Aorta (tissue), 5 donors: ENCODE measurements at regions not wholly inside any gene's neighbourhood (a gene's known extent, or its start where the extent isn't known, plus 50 kb on each side); places are given as distances from the start of the nearest gene placed in this dataset.
A peak's percentile ranks its signal among the peaks of the same experiment; 100 is the strongest.

ENCODE experiments used
- ATAC-seq: fragments of 200-7000 bp; cut with Tn5 transposase; one replicate; pipeline ENCODE4 v1.9.1; 2022; ENCODE audit warnings: moderate library complexity; ENCODE audit not compliant: low FRiP score
- DNase-seq, 2 donors: peaks; one replicate each; pipeline ENCODE4 v3.0.0-alpha.2; 2020
- H3K27ac ChIP-seq, 2 donors: one replicate each; pipeline ENCODE4 v1.5.1; 2013; ENCODE audit warnings: low read length in 2 of 2, mild to moderate bottlenecking in 2 of 2, moderate library complexity in 2 of 2, control low read depth in 1 of 2, inconsistent platforms in 1 of 2, low read depth in 1 of 2
- H3K27me3 ChIP-seq, 2 donors: one replicate each; pipeline ENCODE4 v1.6.1; 2013; ENCODE audit warnings: control low read depth in 1 of 2, low read length in 1 of 2, mild to moderate bottlenecking in 1 of 2, moderate library complexity in 1 of 2; ENCODE audit not compliant: insufficient read depth in 2 of 2, control insufficient read depth in 1 of 2
- H3K36me3 ChIP-seq, 2 donors: one replicate each; pipeline ENCODE4 v1.6.1; 2013; ENCODE audit warnings: control low read depth in 1 of 2, low read length in 1 of 2, mild to moderate bottlenecking in 1 of 2; ENCODE audit not compliant: insufficient read depth in 2 of 2, control insufficient read depth in 1 of 2
- H3K4me1 ChIP-seq, 2 donors: one replicate each; pipeline ENCODE4 v1.6.1; 2013; ENCODE audit warnings: low read length in 2 of 2, control low read depth in 1 of 2, mild to moderate bottlenecking in 1 of 2, moderate library complexity in 1 of 2; ENCODE audit not compliant: insufficient read depth in 2 of 2, control insufficient read depth in 1 of 2
- H3K4me3 ChIP-seq, 2 donors: one replicate each; pipeline ENCODE4 v1.5.1; 2013; ENCODE audit warnings: low read length in 2 of 2, control low read depth in 1 of 2, mild to moderate bottlenecking in 1 of 2
- H3K9me3 ChIP-seq: one replicate; pipeline ENCODE4 v1.6.1; 2013; ENCODE audit warnings: mild to moderate bottlenecking, low read length; ENCODE audit not compliant: control insufficient read depth
- WGBS, 2 donors: extraction: QIAGEN DNeasy Blood & Tissue Kit; methylation state at CpG; one replicate each; pipeline ENCODE4 v1.1.7; 2013; 5-methylcytosine and 5-hydroxymethylcytosine counted together
- intact Hi-C, 2 donors: fragments of 100-400 bp; cut with DNase I; formaldehyde crosslinking; loops; one replicate each; pipeline versions ENCODE4 v1.14.2 to v1.15.0; 2022
- donor health status: healthy with polysubstance abuse.
- donor health status: Bipolar disorder and iron deficiency.
- donor health status: DM: no; HTN: no; CAD: no.
- donor health status: DM: no; HTN: no; CAD: no.
- donor health status: DM: yes; HTN: yes; CAD: no.

GRCh38 chr1:14112613-14113012 lies 412.6 kb downstream of the PRDM2 start:
- intact Hi-C loops = no loop called here
- no peaks in the 10 kb centered on the region for H3K27me3 ChIP-seq
- DNase-seq (no peak), ATAC-seq (no peak)
- no peak overlapping the region for H3K27ac ChIP-seq
- no peak overlapping the region for H3K4me3 ChIP-seq
- 91 to 100% methylated on average over 1 of the region's 1 CpG for WGBS, 2 donors
- H3K9me3 ChIP-seq = no peaks in the 10 kb centered on the region
- H3K4me1 ChIP-seq = peaks cover 6 to 8% of the 10 kb centered on the region in 2 donors
- no peaks in the 10 kb centered on the region for H3K36me3 ChIP-seq

GRCh38 chr1:14113271-14113670 lies 413.3 kb downstream of the PRDM2 start:
- H3K27ac ChIP-seq = no peak overlapping the region
- DNase-seq (no peak), ATAC-seq (no peak)
- intact Hi-C loops = no loop called here
- H3K4me3 ChIP-seq = no peak overlapping the region
- H3K9me3 ChIP-seq = no peaks in the 10 kb centered on the region
- peaks cover 6 to 8% of the 10 kb centered on the region in 2 donors for H3K4me1 ChIP-seq
- 85 to 88% methylated on average over 9 of the region's 9 CpGs for WGBS, 2 donors
- H3K27me3 ChIP-seq = no peaks in the 10 kb centered on the region
- H3K36me3 ChIP-seq = no peaks in the 10 kb centered on the region

GRCh38 chr1:14113841-14114567 lies 414.0 kb downstream of the PRDM2 start:
- intact Hi-C loops = no loop called here
- ATAC-seq (peak; percentile 48), DNase-seq (no peak)
- 77 to 78% methylated on average over 15 of the region's 15 CpGs for WGBS, 2 donors
- no peaks in the 10 kb centered on the region for H3K36me3 ChIP-seq
- no peak overlapping the region for H3K4me3 ChIP-seq
- H3K9me3 ChIP-seq = no peaks in the 10 kb centered on the region
- no peak overlapping the region for H3K27ac ChIP-seq
- H3K27me3 ChIP-seq = no peaks in the 10 kb centered on the region
- peaks cover 1 to 3% of the 10 kb centered on the region in 2 donors for H3K4me1 ChIP-seq

- DNase-seq = no peak
- Histone ChIP-seq H3K36me3 (no peaks in the 10 kb centered on the region), H3K9me3 (peaks cover 4% of the 10 kb centered on the region), H3K4me1 (peaks cover 0 to 3% of the 10 kb centered on the region in 2 donors), H3K27me3 (no peaks in the 10 kb centered on the region), H3K27ac (no peak overlapping the region), H3K4me3 (no peak overlapping the region)
- no peak for ATAC-seq
- WGBS, 2 donors = 96% methylated on average over 4 of the region's 4 CpGs
- intact Hi-C loops = no loop called here
Observed at GRCh38 chr1:14115976-14116375, 416.0 kb downstream of the PRDM2 start.

- H3K27ac ChIP-seq = no peak overlapping the region
- intact Hi-C loops = no loop called here
- H3K9me3 ChIP-seq = peaks cover 4% of the 10 kb centered on the region
- no peaks in the 10 kb centered on the region for H3K27me3 ChIP-seq
- H3K36me3 ChIP-seq = no peaks in the 10 kb centered on the region
- no peak overlapping the region for H3K4me3 ChIP-seq
- 95% methylated on average over 2 of the region's 2 CpGs for WGBS, 2 donors
- peaks cover 0 to under 1% of the 10 kb centered on the region in 2 donors for H3K4me1 ChIP-seq
- ATAC-seq = no peak
- no peak for DNase-seq
Observed at GRCh38 chr1:14117700-14118099, 417.7 kb downstream of the PRDM2 start.

GRCh38 chr1:14118691-14119485 lies 418.9 kb downstream of the PRDM2 start:
- WGBS, 2 donors = 44 to 60% methylated on average over 7 of the region's 7 CpGs
- intact Hi-C loops = no loop called here
- H3K27ac ChIP-seq = no peak overlapping the region
- DNase-seq (no peak), ATAC-seq (no peak)
- H3K36me3 ChIP-seq = no peaks in the 10 kb centered on the region
- H3K27me3 ChIP-seq = no peaks in the 10 kb centered on the region
- peaks cover 4% of the 10 kb centered on the region for H3K9me3 ChIP-seq
- no peak overlapping the region for H3K4me3 ChIP-seq
- H3K4me1 ChIP-seq = no peaks in the 10 kb centered on the region

GRCh38 chr1:14120895-14121294 lies 420.9 kb downstream of the PRDM2 start:
- H3K9me3 ChIP-seq = peaks cover 4% of the 10 kb centered on the region
- no peak for DNase-seq
- WGBS, 2 donors = 95 to 96% methylated on average over 2 of the region's 2 CpGs
- intact Hi-C loops = no loop called here
- no peaks in the 10 kb centered on the region for H3K27me3 ChIP-seq
- ATAC-seq = no peak
- no peak overlapping the region for H3K27ac ChIP-seq
- no peak overlapping the region for H3K4me3 ChIP-seq
- H3K4me1 ChIP-seq = no peaks in the 10 kb centered on the region
- H3K36me3 ChIP-seq = no peaks in the 10 kb centered on the region

- Histone ChIP-seq H3K36me3 (no peaks in the 10 kb centered on the region), H3K9me3 (no peaks in the 10 kb centered on the region), H3K27ac (no peak overlapping the region), H3K4me1 (no peaks in the 10 kb centered on the region), H3K4me3 (no peak overlapping the region), H3K27me3 (no peaks in the 10 kb centered on the region)
- WGBS, 2 donors = 95 to 100% methylated on average over 1 of the region's 1 CpG
- ATAC-seq (no peak), DNase-seq (no peak)
- intact Hi-C loops = no loop called here
Observed at GRCh38 chr1:14128096-14128495, 428.1 kb downstream of the PRDM2 start.

- no peak for ATAC-seq
- H3K27ac ChIP-seq = no peak overlapping the region
Observed at GRCh38 chr1:14129009-14129408, 429.0 kb downstream of the PRDM2 start.

More at GRCh38 chr1:14129009-14129408, 429.0 kb downstream of the PRDM2 start:
- DNase-seq = no peak
- Histone ChIP-seq H3K4me1 (no peaks in the 10 kb centered on the region), H3K27me3 (no peaks in the 10 kb centered on the region), H3K36me3 (no peaks in the 10 kb centered on the region), H3K9me3 (no peaks in the 10 kb centered on the region), H3K4me3 (no peak overlapping the region)
- intact Hi-C loops = no loop called here
- 94 to 97% methylated on average over 2 of the region's 2 CpGs for WGBS, 2 donors
